Stimulated activated memory B cell treated with anti-CD40 and anti-IgM and Interleukin-4, amounts not matched to agents 10 μg/mL and 1 μg/mL and 100 μg/mL, for 72 hours (primary cell): ENCODE measurements at regions not wholly inside any gene's neighbourhood (a gene's known extent, or its start where the extent isn't known, plus 50 kb on each side); places are given as distances from the start of the nearest gene placed in this dataset.

Source experiments
- ATAC-seq: fragments of 150-1000 bp; cut with Tn5 transposase; 2 replicates; pipeline ENCODE4 v1.10.0; 2021
- H3K27ac Mint-ChIP-seq: one replicate; pipeline ENCODE4 v1.8.0; 2022; ENCODE audit warnings: mild to moderate bottlenecking, mixed read lengths
- H3K27me3 Mint-ChIP-seq: one replicate; pipeline ENCODE4 v1.8.0; 2022; ENCODE audit warnings: mixed read lengths
- H3K36me3 Mint-ChIP-seq: one replicate; pipeline ENCODE4 v1.8.0; 2022; ENCODE audit warnings: mixed read lengths
- H3K4me1 Mint-ChIP-seq: one replicate; pipeline ENCODE4 v1.8.0; 2022; ENCODE audit warnings: mixed read lengths
- H3K4me3 Mint-ChIP-seq: one replicate; pipeline ENCODE4 v1.8.0; 2022; ENCODE audit warnings: mild to moderate bottlenecking, moderate library complexity, mixed read lengths
- H3K9me3 Mint-ChIP-seq: one replicate; pipeline ENCODE4 v1.8.0; 2022; ENCODE audit warnings: mixed read lengths

DNA sequence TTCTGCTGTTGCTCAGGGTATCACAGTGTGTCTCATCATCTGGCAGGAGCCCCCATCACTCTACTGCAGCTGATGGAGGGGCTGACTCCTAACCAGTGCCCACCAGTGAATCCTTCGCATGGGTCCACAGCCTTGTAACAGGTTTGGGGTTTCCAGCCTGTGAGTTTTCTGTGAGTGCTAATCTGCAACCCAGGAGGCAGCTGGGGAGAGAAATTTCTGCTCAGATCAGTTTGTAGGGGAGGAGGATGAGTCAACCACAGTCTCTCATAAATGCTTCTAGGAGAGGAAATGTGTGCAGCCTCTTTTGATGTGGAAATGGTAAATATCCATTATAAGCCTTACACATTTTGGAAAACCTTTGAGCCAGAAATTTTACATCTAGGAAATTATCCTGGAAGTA, 871.3 kb downstream of the AACS start:
- H3K27me3 Mint-ChIP-seq = no peaks in the 10 kb centered on the region

DNA sequence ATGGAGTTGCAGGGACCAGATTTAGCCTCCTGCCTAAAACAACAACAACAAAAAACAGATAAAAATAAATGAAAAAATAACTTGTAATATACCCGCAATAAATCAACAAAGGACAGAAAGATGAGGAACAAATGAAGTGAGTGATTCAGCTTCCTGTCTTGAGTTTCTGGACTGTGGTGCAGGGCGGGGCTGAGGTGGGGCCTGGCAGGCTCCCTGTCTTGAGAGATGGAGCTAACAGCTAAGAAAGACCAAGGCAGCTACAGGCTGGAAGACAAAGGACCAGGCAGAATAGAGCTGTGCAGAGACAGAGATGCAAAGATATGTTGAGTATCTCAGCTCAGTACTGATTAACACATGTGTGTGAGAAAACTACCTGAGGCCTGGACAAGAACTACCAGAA, 879.2 kb downstream of the AACS start:
- Mint-ChIP-seq H3K9me3 (no peaks in the 10 kb centered on the region), H3K27me3 (no peaks in the 10 kb centered on the region), H3K36me3 (no peaks in the 10 kb centered on the region)

More for the DNA sequence above, 871.3 kb downstream of the AACS start:
- H3K27ac Mint-ChIP-seq = no peak overlapping the region
- ATAC-seq = no peak
- peaks cover 3% of the 10 kb centered on the region for H3K9me3 Mint-ChIP-seq
- H3K4me1 Mint-ChIP-seq = no peaks in the 10 kb centered on the region
- H3K4me3 Mint-ChIP-seq = no peak overlapping the region
- no peaks in the 10 kb centered on the region for H3K36me3 Mint-ChIP-seq

DNA sequence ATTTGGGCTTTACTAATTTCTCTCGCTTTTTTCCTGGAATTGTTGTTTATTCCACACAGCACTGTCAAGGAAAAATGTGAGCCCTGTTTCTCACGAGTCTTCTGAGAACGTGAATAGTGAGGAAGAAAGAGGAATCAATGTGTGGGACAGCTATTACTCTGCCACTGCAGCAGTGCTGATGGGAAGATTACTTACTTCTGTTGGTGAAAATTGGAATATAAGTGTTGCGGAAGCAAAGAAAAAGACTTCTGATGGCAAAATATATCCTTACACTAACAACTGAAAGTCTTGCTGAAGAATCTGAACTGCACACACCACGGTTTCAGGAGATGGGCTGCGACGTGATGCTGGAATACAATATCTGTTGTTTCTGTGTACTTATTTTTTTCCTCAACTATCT, 884.2 kb downstream of the AACS start:
- no peak overlapping the region for H3K4me3 Mint-ChIP-seq
- no peaks in the 10 kb centered on the region for H3K27me3 Mint-ChIP-seq
- H3K4me1 Mint-ChIP-seq = no peaks in the 10 kb centered on the region
- no peak for ATAC-seq
- no peak overlapping the region for H3K27ac Mint-ChIP-seq
- no peaks in the 10 kb centered on the region for H3K36me3 Mint-ChIP-seq
- peaks cover 9% of the 10 kb centered on the region for H3K9me3 Mint-ChIP-seq

More for the DNA sequence above, 879.2 kb downstream of the AACS start:
- Mint-ChIP-seq H3K4me3 (no peak overlapping the region), H3K4me1 (no peaks in the 10 kb centered on the region), H3K27ac (no peak overlapping the region)
- no peak for ATAC-seq

DNA sequence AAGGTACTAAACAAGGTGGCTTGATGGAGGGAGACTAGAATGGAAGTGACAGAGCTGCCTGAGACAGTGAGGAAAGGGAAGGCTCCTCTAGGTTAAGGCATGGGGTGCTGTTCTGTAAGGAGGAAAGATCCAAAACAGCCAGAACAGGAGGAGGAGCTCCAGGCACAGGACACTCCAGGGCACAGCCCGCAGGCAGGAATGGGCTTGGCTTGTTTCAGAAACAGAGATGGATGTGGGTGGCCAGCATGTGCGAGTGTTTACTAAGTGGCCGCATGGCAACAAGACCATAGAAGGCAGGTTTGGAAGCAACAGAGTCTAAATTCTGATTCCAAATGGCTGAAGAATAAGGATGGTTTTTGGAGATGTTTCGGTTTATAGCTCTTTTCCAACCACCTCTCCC, 889.1 kb downstream of the AACS start:
- ATAC-seq = no peak
- Mint-ChIP-seq H3K27me3 (no peaks in the 10 kb centered on the region), H3K27ac (no peak overlapping the region), H3K4me1 (no peaks in the 10 kb centered on the region), H3K9me3 (peaks cover 12% of the 10 kb centered on the region), H3K4me3 (no peak overlapping the region), H3K36me3 (no peaks in the 10 kb centered on the region)

DNA sequence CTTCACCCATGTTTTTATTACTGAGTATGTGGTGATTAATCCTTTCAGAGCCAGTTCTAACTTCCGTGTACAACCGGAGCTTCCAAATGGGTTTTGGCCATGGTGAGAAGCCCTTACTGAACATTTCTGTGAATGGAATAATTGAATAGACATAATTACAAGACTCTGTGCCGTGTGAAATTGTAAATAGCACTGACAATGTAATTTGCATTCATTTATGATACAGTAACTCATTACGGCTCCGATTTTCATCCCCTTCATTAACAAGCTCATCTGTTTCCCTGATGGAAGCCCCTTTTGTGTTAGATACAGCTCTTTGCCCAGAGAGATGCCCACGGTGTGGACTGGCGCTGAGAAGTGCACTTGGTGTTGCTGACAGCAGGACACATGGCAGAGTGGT, 891.0 kb downstream of the AACS start:
- no peak for ATAC-seq

DNA sequence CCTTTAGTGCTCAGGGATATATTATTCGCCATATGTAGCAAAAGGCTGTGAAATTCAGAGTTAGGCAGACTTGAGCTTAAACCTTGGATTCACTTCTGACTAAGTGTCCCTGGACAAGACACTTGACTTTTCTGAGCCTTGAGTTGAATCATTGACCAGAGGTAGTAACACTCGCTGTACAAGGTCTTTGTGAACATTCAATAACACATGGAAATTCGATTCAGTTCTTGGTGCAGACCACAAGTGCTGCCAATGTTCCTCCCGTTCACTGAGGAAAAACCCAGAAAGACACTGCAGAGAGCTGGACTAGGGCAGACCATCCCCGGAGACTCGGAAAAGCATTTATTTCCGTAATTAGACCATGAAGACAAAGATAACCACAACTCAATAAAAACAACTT, 901.4 kb downstream of the AACS start:
- Mint-ChIP-seq H3K9me3 (peaks cover 13% of the 10 kb centered on the region), H3K36me3 (no peaks in the 10 kb centered on the region), H3K4me1 (no peaks in the 10 kb centered on the region), H3K4me3 (no peak overlapping the region), H3K27ac (no peak overlapping the region), H3K27me3 (no peaks in the 10 kb centered on the region)
- no peak for ATAC-seq

More for the DNA sequence above, 891.0 kb downstream of the AACS start:
- Mint-ChIP-seq H3K4me1 (no peaks in the 10 kb centered on the region), H3K9me3 (peaks cover 9% of the 10 kb centered on the region), H3K36me3 (no peaks in the 10 kb centered on the region), H3K27me3 (no peaks in the 10 kb centered on the region), H3K27ac (no peak overlapping the region), H3K4me3 (no peak overlapping the region)

DNA sequence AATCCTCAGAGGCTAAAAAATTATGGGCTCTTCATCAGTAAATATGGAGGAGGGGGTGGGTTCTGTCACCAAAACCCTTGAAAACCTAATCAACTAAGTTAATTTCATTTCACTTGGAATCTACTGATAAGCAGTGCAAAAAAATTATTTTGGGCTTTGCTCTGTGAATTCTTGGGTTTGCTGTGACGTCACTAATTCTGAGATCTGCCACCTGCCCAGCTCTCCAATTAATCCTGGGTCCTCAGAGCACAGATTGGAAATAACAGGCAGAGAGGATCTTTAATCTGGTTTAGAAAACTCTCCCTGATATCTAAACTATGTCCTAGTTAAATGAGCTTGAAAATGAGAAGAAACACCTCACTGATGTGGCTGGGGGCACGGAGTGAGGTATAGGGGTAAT, 903.2 kb downstream of the AACS start:
- H3K36me3 Mint-ChIP-seq = no peaks in the 10 kb centered on the region

DNA sequence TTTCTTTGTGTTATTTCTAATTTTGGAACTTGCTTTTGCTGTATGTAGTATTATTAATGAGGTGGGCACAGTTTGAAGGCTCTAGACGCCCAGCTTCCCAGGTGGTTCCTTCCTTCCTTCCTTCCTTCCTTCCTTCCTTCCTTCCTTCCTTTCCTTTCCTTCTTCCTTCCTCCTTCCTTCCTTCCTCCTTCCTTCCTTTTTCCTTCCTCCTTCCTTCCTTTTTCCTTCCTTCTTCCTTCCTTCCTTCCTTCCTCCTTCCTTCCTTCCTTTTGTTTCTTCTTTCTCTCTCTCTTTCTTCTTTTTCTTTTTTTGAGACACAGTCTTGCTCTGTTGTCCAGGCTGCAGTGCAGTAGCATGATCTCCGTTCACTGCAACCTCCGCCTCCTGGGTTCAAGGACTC, 906.7 kb downstream of the AACS start:
- no peak for ATAC-seq
- no peak overlapping the region for H3K27ac Mint-ChIP-seq
- no peaks in the 10 kb centered on the region for H3K4me1 Mint-ChIP-seq
- H3K36me3 Mint-ChIP-seq = no peaks in the 10 kb centered on the region
- H3K27me3 Mint-ChIP-seq = no peaks in the 10 kb centered on the region
- no peak overlapping the region for H3K4me3 Mint-ChIP-seq
- H3K9me3 Mint-ChIP-seq = peaks cover 13% of the 10 kb centered on the region

More for the DNA sequence above, 903.2 kb downstream of the AACS start:
- Mint-ChIP-seq H3K4me1 (no peaks in the 10 kb centered on the region), H3K4me3 (no peak overlapping the region), H3K27ac (no peak overlapping the region), H3K27me3 (no peaks in the 10 kb centered on the region), H3K9me3 (peaks cover 16% of the 10 kb centered on the region)
- no peak for ATAC-seq

DNA sequence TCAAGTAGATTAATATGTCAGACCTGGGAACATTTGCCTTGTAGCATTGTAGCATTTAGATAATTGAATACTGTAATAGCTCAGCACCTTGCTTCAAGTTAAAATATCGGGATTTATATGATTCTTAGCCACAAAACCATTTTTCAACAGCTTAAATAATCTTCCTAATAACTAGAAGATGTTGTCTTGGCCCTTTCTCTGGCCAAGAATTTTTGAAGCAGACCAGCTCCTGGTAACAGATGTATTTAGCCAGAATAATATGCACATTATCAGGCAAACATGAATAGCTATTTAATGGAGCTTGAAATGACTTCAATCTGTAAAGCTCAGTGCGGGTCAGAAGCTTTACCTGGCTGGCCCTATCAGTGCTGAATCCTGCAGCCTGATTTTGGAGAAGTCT, 913.1 kb downstream of the AACS start:
- no peak for ATAC-seq
- H3K9me3 Mint-ChIP-seq = peaks cover 4% of the 10 kb centered on the region
- no peaks in the 10 kb centered on the region for H3K36me3 Mint-ChIP-seq
- H3K27ac Mint-ChIP-seq = no peak overlapping the region
- H3K4me1 Mint-ChIP-seq = peaks cover under 1% of the 10 kb centered on the region
- H3K4me3 Mint-ChIP-seq = no peak overlapping the region
- H3K27me3 Mint-ChIP-seq = peaks cover 8% of the 10 kb centered on the region

DNA sequence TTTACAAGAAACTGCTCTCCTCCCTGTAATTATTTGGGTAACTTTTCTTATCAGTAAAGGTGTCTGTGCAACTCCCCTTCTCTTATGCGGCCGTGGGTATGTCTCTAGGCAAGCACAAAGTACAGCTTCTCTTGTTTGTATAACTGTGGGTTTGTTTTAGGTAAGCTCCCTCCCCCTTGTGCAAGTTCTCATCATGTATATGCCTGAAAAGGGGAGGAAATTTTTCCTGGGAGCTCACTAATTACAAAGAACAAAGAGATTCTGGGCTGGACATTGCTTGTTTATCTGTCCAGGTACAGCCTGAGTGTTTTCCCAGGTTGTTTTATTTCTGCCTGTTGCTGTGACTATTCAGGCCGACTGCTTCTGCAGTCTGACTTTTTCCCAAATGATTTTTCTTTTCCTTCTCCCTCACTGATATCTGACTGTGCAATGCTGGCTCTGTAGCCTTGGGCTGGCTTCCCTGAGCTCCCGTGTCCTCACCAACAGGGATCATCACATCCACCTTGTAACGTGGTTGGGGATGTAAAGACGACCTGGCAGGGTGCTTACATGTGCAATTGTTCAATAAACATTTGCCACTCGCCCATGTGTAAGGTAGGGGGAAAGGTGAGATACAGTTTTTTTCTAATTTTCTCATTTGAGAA, 916.5 kb downstream of the AACS start:
- H3K4me1 Mint-ChIP-seq = peaks cover 10% of the 10 kb centered on the region
- H3K27me3 Mint-ChIP-seq = peaks cover 20% of the 10 kb centered on the region
- no peak for ATAC-seq
- no peaks in the 10 kb centered on the region for H3K9me3 Mint-ChIP-seq
- H3K36me3 Mint-ChIP-seq = no peaks in the 10 kb centered on the region
- H3K27ac Mint-ChIP-seq = no peak overlapping the region
- no peak overlapping the region for H3K4me3 Mint-ChIP-seq

DNA sequence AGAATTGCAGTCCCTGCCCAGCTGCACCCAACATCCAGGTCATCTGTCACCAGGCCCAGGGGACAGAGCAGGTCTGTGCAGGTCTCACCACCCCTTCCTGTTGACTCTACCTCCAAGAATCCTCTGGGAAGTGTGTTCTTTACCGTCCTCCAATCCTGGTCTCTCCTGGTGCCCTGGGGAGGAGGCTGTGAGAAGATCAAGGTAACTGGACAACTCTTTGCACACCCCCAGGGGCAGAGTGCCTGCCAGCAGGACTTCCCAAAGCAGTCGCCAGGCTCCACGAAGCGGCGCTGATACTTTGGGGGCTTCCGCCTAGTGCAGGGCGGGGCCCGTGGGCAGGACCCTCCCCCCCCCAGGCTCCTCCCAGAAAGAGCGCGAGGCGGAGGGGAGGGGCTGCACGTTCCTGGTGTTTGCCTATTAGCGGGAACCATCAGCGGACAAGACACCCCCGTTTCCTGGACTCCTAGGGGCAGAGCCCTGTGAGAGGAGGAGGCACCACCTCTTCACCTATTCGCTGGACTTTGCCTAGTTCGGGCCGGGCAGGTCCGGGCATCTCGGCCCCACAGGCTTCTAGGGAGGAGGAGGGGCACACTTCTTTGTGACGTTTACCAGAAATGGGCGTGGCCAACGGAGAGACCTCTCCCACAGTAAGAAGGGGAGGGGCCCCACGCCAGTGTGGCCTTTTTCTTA, 918.0 kb downstream of the AACS start:
- no peaks in the 10 kb centered on the region for H3K36me3 Mint-ChIP-seq
- no peak for ATAC-seq
- no peak overlapping the region for H3K27ac Mint-ChIP-seq
- peaks cover 20% of the 10 kb centered on the region for H3K27me3 Mint-ChIP-seq
- peaks cover 10% of the 10 kb centered on the region for H3K4me1 Mint-ChIP-seq
- H3K9me3 Mint-ChIP-seq = no peaks in the 10 kb centered on the region
- H3K4me3 Mint-ChIP-seq = peak overlapping the region; percentile 31

DNA sequence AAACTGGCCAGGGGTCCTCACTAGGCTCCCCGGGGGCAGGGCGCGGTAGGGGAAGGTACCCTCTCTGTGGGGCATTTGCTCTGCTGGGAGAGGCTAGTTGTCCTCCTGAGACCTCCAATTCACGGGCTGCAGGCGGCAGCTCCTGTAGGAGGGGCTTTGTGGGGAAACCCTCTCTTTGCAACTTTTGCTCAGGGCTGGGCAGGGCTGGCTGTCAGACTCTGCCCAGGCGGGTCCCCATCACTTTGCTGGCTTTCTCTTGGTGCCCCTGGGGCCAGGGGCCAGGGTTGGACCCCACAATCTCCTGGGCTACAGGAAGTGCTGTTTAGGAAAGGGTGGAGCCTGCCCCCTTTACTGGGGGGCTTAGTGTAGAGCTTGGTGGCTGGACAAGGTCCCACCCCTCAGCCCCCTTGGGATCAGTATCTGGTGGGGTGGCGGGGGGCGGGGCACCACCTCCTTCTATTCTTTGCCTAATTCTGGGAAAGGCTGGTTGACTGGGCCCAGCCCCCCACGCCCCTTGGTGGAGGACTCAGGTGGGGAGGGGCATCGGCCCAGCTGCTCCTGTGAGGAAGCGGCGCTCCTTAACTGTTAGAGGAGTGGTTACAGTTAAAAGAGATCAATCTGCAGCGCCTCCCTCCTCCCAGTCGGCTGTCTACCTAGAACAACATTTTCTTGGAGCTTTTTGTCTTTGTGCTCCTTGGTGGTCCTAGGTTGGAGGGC, 918.7 kb downstream of the AACS start:
- peaks cover 20% of the 10 kb centered on the region for H3K27me3 Mint-ChIP-seq

DNA sequence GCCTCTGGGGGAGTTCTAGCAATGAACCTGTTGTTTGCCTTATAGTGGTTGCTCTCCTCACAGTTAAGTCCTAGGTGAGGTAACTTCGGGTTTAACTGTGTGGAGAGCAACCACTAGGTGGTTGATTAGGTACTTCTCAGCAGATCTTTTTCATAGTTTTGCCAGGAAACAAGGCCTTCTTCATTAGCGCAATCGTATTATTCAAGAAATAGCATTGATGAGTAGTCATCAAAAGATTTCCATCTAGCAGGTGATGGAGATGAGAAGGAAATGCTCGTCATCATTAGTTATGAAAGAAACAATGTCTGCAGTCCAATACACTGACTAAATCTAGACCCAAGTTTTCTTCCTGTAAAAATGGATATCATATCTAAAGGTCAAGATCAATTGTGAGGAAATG, 923.3 kb downstream of the AACS start:
- H3K4me3 Mint-ChIP-seq = no peak overlapping the region
- peaks cover 7% of the 10 kb centered on the region for H3K4me1 Mint-ChIP-seq
- no peaks in the 10 kb centered on the region for H3K36me3 Mint-ChIP-seq
- H3K27ac Mint-ChIP-seq = no peak overlapping the region
- peaks cover 10% of the 10 kb centered on the region for H3K27me3 Mint-ChIP-seq
- no peak for ATAC-seq
- H3K9me3 Mint-ChIP-seq = no peaks in the 10 kb centered on the region

More for the DNA sequence above, 918.7 kb downstream of the AACS start:
- no peak overlapping the region for H3K27ac Mint-ChIP-seq
- peaks cover 10% of the 10 kb centered on the region for H3K4me1 Mint-ChIP-seq
- no peaks in the 10 kb centered on the region for H3K9me3 Mint-ChIP-seq
- no peaks in the 10 kb centered on the region for H3K36me3 Mint-ChIP-seq
- peak; percentile 34 for ATAC-seq
- peak overlapping the region; percentile 31 for H3K4me3 Mint-ChIP-seq

DNA sequence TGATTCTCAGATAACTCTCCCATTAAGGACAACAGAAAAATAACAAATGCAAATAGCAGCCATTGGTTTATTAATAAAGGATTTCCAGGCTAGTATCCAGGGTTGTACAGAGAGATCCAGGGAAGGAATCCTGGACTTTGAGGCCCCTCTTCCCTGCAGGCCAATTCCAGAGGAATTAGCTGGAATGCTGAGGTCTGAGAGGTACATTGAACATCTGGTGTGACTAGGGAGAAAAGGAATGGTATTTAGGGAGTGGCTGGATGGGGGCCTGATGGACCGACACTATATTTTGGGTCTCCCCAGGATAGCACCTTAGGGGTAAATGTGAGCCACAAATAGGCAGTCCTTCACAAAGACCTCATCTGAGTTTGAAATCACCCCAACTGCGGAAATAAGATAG, 924.5 kb downstream of the AACS start:
- H3K36me3 Mint-ChIP-seq = no peaks in the 10 kb centered on the region
- no peaks in the 10 kb centered on the region for H3K27me3 Mint-ChIP-seq
- no peak for ATAC-seq
- H3K4me3 Mint-ChIP-seq = no peak overlapping the region
- no peaks in the 10 kb centered on the region for H3K9me3 Mint-ChIP-seq
- H3K4me1 Mint-ChIP-seq = no peaks in the 10 kb centered on the region
- no peak overlapping the region for H3K27ac Mint-ChIP-seq

DNA sequence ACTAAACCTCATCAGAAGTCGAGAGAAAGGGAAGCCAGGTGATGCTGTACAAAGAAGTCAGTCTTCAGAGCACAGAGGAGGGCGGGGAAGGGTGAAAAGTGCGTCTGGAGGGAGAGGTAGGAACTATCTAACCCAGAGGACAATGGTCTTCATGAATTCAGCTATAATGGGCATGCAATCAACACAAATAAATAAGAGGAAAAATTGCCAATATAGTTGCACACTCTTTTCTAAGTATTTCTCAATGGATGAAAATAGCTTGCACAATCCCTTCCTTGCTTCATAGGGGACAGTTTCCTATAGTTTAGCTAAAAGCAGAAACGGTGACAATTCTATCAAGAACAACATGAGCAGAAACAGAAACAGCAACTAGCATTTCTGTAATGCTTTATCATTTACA, 931.2 kb downstream of the AACS start:
- Mint-ChIP-seq H3K9me3 (peaks cover 3% of the 10 kb centered on the region), H3K27me3 (no peaks in the 10 kb centered on the region), H3K27ac (no peak overlapping the region), H3K4me3 (no peak overlapping the region), H3K36me3 (no peaks in the 10 kb centered on the region), H3K4me1 (no peaks in the 10 kb centered on the region)
- no peak for ATAC-seq

DNA sequence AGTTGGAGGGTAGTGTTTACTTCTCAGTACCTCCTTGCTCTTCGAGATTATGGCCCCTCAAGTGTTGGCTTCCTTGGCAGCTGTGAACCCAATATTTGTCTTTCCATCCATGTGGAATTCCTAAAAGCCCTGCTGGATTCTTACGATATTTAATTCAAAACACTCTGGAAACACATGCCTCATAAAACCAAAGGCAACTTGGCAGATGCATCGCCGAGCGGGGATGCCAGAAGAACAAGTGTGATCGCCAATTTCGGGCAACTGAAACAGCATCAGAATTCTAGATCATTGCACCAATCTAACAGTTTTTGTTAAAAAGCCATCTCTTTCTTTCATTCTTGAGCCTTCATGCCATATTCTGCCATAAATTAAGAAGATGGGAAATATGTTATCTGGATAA, 934.4 kb downstream of the AACS start:
- H3K27ac Mint-ChIP-seq = no peak overlapping the region
- ATAC-seq = no peak
- H3K4me3 Mint-ChIP-seq = no peak overlapping the region
- peaks cover 8% of the 10 kb centered on the region for H3K9me3 Mint-ChIP-seq
- no peaks in the 10 kb centered on the region for H3K27me3 Mint-ChIP-seq
- H3K36me3 Mint-ChIP-seq = no peaks in the 10 kb centered on the region
- no peaks in the 10 kb centered on the region for H3K4me1 Mint-ChIP-seq
